Activated CD4-positive, alpha-beta T cell treated with anti-CD3 and anti-CD28 coated beads, Interleukin-2, amount 50 U/mL, for 1 hour (primary cell): ENCODE measurements at regions not wholly inside any gene's neighbourhood (a gene's known extent, or its start where the extent isn't known, plus 50 kb on each side); places are given as distances from the start of the nearest gene placed in this dataset.

Source experiments
- DNase-seq: peaks from one replicate; pipeline ENCODE4 v3.0.0-alpha.2; 2020

DNA sequence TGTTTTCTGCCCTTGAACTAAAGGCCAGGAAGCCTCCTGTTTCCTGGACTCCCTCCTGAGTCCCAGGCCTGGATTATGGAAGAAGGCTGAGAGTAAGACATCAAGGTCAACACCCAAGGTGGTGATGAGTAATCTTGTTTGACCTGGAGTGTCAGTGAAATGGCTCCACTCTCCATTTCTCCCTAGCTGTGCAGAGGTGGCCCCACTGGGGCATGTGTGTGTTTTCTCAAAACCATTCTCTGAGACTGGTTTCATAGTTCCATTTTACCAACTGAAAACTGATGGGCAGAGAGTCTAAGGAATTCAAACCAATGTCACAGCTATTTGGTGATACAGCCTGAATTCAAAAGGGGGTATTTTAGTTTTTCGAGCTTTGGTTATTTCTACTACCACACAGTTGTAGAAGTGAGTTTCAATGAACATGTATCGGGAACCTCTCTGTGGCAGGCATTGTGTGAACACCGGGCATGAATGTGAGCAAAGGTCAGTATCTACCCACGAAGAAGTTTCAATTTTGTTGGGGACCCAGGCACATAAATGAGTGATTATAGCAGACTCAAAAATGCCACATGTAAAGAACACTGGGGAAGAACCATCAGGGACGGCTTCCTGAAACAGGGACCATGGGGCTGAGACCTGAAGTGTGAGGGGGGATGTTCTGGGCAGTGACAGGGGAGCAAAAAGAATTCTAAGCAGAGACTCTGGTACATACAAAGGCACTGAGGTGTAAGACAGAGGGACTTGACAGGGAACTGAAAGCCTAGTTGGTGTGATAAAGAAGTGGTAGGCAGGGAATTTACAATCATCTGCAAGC lies 269.6 kb upstream of the KLF4 start:
- no peak for DNase-seq

DNA sequence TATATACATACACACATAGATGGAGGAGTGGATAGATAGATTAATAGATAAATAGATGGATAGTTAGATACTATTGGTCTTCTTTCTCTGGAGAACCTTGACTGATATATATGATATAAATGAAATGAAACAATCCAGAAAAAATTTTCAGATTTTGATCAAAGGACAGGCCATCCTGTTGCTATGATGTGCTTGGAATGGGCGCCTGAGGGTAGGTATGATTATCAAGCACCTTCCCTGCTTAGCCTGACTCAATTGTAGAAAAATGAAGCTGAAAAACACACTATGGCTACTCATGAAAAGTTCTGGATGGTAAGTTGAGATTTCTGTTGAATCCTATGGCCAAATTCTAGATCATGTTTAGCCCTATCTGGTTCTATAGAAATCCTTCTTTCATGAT lies 266.5 kb upstream of the KLF4 start:
- DNase-seq = no peak

DNA sequence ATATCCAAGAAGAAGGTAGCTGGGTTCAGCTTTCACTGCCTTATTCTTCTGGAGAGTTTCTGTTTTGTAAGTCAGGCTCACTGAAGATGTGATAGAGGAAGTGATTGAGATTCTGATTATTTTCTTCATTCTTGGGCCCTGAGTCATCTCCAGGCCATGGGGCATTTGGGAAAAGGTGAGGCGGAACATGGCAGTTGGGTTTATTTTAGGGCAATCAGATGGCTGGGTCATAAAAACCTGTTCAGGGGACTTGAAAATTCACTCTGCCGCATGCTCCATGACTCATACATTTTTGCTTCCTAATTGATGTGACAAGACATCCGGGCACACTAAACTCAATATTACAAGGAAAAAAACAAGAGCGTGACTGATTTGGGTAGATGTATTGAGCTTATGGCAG lies 265.7 kb upstream of the KLF4 start:
- no peak for DNase-seq

DNA sequence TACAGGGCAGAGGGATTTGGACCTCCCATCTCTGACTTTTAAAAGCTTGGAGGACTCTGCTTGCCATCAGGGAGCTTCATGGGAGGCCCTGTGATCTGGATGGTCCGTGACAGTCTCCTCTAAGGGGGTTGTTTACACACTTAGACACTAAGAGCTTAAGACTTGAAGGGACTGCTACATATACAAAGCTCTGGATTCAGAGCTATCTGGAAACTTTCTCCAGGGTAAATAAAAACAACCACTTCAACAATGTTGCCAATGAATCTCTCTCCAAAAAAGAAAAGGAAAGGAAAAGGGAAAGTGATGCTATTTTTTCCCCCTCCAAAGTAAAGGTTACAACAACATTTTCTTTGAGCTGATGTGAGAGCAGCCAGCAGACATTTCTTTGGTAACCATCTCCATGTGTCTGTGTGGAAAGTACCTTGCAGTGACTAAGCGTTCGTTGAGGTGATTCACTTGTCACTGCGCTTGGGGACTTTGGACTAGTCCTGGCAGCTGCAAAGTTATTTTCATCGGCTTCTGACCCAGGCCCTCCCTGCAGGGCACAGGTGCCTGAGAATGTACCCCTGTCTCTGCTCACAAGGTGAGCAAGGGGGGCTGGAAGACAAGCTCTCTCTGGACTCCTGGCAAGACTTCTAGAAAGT lies 262.1 kb upstream of the KLF4 start:
- DNase-seq = no peak

DNA sequence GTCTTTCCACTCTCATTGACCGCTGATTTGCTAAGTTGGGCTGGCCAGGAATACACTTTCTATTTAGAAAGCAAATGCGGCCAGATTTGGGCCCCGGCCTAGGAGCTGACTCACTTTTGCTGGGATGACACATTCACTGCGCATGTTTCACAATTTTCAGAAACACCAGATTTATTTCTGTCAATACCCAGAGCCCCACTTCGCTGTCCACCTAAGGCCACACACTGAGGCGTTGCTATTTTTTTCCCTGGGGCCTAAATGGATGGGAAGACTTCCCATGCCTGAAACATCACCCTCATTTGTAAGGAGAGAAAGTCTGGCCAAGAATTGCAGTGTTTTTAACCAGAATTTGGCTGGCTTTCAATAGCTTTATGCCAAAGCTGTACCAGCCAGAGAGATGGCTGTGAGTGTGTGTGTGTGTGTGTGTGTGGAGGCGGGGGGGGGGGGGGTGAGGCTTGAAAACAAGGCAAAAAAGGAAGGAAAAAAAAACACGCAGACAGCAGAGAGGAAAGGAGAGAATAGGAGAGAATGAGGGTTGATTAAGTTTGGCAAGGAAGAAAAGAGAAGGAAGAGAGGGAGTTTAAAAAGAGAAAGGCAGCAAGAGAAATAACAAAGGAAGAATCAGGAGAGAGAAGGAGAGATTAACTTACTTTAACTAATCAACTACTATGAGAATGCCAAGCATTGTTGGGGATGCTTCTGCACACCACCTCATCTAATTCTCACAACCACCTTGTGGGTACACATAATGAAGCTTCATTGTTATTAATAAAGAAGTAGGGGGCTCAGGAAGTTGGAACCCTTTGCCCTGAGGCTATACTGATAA lies 261.4 kb upstream of the KLF4 start:
- no peak for DNase-seq

DNA sequence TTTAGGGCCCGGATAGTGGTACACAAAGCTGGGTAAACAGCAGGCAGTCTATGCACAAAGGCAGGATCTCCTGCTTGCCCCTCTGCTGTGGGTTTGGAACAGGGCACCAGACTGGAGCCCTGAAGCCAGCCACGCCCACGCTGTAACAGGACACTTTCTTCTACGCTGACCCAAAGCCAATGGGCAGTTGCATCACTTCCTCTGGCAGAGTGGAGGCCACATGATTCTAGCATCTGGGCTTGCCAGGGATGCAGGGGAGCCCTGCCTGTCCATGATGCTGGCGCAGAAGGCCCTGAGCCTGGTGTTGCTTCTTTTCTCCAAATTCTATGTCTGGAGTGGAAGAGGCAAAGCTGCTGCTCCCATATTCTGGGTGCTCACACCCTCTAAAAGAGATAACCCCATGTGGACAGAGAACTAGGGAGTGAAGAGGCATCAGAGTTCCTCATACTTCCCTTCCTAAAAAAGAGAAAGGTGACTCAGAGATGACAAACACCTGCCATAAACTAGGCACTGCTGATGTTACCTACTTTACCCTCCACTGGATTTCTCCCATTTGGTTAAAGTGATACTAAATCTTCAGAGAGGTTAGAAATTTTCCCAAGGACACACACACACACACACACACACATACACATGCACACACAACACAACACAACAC lies 260.3 kb upstream of the KLF4 start:
- DNase-seq = peak; percentile 0

DNA sequence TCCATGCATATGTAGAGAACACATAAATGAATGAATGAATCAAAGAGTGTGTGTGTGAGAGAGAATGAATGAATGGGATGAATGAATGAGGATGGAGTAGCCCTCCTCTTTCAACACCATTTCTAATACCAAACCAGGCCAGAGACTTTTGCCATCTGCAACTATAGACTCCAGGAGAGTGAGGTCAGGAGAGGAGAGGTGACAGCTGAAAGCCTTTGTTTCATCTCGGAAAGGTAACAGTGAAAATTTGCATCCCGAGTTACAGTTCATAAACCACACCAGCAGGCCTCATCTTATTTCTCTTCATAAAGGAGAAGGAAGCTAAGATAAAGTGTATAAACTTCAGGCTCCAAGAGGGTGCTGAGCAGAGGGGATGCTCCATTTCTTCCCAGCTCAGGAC lies 255.3 kb upstream of the KLF4 start:
- DNase-seq = no peak

DNA sequence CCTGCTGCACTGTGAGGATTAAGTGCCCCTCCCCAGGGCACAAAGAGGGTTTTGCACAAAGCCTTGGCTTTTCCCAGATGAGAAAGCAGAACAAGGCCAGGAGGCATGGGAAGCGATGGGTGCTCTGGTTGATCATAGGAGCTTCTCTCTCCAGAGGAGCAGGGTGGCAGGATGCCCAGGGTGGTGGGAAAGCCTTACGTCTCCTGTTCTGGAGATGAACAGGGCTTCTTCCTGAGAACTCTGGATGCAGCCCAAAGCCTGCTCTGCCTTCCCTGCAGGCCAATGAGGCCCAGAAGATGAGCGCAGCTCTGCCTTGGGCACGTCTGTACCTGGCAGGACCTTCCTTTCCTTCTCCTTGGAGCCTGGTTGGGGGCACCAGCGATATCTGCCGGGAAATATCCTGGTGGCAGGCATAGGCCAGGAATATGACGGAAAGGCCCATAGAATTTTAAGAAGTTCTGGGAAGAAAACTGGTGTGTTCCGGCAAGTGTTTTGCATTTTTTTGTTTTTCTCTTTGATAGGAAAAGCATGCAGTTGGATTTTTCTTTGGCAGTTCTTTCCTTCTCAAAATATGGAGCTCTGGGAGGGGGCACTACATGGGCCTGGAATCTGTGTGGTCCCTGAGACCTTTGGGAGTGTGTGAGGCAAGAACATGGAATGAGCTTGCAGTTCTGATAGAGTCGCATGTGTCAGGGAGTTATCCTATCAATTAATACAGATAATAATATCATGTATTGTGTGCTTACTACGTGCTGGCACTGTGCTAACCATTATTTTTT lies 253.2 kb upstream of the KLF4 start:
- no peak for DNase-seq

DNA sequence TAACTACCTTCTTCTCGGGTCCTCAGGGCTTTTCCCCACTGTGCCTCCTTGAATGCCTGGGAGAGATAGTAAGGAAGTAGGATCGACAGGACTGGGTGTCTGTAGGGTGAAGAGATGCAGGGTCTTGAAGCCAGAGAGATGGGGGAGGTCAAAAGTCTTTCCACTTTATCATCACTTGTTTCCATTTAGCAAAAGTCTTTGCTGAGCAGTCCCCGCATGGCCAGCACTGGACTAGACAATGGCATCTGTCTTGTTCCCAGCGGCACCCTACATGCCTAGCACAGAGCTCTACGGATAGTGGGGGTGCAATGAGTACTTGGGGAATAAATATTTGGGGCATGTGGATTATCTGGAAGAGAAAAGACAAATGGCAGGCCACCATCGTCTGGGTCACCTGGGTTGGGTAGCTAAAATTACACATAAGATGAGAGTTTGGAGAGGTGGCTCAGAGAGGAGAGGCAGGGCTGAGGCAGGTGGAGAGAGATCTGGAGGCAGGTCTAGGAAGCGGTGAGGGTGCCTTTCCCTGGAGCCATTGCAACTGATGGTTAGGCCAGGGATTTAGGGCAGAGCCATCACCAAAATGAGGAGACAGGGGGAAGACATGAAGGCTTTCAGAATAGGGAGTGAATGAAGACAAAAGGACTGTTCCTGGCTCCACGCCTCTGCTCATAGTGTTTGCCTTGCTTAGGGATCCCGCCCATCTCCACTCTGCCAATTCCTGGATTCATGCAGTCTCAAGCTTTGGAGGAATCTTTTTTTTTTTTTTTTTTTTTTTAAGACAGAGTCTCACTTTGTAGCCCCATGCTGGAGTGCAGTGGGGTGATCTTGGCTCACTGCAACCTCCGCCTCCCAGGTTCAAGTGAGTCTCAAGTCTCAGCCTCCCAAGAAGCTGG lies 250.8 kb upstream of the KLF4 start:
- DNase-seq = no peak

DNA sequence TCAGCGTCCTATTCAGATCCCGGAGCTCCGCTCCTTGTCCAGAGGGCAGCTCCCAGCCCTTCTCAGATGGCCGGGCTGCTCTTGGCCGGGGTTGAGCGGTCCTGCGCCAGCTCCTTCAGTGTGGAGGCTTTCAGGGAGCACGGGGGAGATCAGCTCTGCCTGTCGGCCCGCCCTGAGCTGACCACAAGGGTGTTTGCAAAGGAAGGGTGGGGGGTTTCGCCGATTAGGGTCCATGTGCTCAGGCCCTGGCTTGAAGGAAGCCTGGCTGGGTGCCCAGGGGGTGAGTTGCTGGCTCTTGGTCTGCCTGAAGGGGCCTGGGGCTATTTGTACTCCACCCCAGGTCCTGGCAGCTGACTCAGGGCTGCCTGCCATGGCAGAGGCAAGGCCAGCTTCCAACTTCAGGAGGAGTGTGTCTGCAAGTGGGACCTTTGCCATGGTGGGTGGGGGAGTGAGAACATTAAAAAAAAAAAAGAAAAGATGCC lies 250.1 kb upstream of the KLF4 start:
- no peak for DNase-seq

DNA sequence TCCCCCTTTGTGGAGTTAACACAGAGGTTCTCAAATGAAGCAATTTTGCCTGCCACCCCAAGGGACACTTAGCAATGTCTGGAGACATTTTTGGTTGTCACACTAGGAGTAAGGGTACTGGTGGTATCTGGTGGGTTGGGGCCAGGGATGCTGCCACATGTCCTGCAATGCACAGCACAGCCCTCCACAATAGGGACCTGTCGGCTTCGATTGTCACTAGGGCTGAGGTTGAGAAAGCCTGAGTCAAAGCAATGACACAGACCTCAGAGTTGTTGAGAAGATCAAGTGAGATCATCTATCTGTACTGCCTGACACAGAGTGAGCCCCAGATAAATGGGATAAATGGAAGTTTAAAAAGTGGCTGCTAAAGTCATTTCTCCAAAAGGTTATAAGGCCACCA lies 249.2 kb upstream of the KLF4 start:
- no peak for DNase-seq

DNA sequence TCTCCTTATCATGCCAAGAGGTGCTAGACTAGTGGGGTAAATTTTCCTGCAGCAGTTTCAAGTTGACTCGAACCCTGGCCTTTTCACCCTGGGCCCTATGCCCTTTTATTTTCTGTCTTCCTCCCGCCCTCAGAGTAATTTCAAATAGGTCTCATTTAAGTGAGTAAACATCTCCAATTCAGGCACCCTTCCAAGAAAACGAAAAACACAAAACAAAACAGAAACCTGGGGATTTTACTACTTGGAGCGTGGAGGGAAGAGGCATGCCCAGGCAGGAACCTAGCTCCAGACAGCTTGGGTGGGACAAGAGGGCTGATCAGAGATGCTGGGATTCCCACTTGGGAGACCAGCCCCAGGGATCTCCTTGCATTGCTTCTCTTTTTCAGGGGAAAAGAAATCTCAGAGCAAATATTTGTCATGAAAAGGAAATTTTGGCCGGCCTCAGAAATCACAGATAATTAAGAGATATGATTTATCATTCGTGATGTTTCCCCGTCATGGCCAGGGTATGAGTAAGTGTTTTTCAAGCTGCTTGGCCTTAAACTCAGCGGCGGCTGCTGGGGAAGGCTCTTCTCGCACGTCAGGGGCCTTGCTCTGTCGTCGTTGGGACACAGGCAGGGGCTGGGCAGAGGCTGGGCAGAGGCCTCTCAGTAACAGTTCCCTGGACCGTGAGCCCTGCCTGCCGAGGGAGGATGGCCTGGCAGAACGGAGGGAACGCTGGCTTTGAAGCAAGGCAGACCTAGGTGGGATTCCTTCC lies 248.6 kb upstream of the KLF4 start:
- no peak for DNase-seq

DNA sequence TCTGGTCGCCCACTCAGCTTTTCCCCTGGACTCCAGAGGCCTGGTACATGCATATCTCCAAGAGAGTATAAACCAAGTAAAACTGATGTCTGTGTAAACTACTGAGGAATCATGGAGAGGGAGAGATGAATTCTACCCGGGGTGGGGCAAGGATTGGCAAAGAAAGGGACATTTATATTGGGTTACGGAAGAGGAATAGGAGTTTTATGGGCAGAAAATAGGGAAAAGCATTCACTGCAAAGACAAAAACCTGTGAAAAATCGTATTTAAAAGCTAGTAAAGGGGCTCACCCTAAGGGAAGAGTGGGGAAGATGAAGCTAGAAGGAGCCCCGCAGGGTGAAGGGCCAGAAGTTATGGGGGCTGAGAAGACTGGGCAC lies 248.0 kb upstream of the KLF4 start:
- DNase-seq = no peak

DNA sequence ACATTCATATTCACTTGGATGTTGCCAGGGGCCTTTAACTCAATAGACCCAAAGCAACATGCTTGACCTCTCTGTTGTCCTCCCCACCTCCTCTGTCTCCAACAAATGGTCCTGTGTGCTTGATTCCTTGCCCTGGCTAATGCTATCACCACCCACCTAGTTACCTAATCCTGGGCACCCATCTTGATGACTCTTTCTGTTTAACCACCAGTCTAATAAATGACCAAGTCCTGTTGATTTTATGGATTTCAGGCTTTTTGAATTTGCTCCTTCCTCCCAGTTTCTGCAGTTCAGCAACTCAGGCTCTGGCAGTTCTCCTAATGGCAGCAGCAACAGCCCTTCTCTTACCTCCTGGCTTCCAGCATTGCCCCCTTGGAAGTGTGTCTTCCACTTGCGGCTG lies 246.3 kb upstream of the KLF4 start:
- no peak for DNase-seq

DNA sequence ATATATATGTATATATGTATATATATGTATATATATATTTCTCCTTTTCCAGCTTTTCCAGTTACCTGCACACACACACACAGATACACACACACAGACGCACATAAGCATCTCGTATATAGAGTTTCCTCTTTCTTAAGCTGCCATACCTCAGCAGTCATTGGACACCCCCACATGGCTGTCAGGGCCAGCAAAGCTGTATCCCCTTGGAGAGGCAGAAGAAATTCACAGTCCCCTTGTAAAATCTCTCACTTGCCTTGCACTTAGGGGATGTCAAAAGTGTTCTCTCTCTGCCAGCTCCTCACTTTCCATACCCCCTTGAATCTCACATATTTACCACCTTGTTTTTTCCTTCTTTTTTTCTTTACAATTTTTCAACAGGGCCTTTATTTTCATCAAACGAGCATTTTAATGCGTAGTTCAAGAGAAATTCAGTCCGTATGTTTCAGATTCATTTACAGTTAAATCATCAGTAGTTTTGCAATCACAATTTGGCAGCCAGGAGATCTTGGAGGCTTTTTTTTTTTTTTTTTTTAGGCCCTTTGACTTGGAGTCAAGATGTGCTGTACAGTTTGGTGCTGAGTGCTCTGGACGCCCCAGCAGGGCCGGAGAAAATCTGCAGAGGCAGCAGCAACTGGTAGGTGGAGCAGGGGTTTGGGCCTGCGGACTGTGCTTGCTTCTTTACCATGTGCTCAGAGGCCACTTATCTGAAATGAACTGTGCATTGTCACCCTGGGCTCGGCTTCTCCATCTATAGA lies 244.9 kb upstream of the KLF4 start:
- DNase-seq = no peak

DNA sequence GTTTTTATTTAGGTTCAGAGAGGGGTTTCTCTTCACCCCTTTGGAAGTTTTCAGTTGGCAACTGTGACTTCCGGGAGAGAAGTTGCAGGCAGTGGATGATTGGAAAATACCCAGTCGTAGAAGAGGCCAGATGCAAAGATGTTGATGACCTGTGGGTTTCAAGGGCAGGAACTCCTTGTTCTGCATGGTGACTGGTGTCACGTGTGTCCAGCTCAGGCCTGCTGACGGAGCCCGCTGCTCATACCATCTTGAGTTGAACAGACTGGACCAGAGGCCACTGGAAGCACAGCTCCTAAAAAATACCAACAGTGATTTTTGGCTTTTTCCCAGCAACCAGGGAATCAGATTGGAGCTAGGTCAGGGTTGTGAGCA lies 243.9 kb upstream of the KLF4 start:
- DNase-seq = no peak

DNA sequence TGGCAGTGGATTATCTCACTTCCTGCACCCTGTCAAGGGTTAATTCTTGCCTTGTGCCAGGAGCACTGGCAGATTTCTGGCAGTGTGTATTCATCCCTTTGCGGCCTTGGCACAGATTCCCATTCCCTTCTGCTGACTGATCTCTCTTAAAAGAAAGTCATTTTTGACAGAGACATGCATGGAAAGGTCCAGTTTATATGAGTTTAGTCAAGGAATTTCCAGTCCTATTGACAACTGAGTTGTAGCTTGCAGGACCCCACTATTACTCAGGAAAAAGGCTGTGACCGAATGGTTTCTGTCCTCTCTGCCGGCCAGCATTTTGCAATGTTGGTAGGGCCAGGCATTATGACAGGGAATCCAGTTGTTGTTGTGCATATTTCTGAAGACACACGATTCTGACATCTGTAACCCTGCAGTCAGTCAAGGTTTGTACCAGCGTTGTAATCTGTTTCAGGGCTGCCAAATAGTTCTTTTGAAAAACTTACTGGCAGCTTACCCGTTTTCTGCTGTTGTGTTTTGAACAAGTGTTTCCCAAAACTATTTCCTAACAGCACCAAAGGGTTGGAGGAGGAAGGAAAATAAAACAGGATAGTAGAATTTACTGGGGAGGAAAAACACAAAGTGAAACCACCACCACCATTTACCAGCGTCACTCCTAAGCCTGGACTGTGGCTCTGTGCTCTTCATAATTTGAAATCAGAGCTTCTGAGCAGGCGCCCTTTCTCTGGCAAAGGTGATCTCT lies 243.4 kb upstream of the KLF4 start:
- DNase-seq = no peak

DNA sequence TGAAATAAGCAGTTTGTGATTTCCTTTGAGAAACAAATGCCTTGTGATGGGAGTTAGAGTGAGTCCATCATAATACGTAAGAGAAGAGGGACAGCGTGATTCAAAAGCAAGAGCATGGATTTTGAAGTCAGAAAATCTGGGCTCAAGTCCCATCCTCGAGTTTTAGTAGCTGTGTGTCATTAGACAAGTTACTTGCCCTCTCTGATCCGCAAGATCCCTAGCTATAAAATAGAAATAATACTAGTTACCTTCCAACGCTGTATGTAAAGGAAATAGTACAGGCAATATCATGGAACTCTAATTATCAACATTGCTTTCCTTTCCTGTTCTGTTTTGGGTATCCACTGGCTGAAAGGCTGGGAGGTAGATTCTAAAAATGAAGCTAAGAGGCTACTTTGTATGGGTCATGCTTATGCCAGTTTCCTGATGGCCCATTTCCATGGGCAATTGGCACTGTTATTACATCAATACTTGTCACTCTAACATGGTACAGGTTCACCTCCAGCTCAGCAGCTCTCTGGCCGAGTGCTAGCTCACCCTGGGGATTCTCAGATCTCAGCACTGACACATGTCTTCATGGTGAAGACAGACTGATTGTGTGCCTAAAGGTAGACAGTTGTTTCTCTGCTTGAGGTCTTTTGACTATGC lies 241.7 kb upstream of the KLF4 start:
- no peak for DNase-seq

DNA sequence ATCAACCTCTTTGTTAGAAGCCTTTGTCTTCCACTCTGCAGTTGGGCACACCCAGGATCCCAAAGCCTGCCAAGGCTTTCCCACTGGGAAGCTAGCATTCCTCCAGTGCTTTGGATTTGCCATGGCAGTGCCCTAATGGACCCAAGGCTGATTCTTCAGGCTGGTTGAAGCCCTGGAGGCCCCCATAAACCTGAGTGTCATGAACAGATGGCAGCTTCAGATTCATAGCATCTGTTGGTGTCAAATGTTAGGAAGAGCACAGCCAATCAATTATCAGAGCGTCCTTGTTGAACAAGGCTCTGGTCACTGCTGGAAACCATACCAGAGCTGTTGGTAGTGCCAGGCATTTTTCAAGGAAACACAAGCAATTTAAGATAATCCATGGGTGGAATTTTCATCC lies 241.1 kb upstream of the KLF4 start:
- DNase-seq = no peak
